ENCODE measurements at regions not wholly inside any gene's neighbourhood (a gene's known extent, or its start where the extent isn't known, plus 50 kb on each side); places are given as distances from the start of the nearest gene placed in this dataset.

DNA sequence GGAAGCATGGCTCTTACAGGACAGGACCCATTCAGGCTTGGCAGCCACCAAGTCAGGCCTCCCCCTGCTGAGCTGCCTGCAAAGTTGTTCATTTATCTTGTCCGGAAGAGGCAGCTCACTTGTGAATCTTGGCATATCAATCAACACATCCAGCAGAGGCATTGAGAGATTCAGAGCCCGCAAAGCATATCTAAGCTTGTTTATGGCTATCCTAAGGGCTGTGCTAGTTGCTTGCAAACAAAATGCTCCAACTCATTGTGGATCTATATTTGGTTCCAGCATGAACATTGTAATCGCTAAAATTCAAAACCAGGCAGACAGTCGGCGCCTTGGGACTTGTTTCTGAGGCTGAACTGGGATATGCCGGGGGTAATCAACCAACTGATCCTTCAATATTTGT, 106.1 kb downstream of the UNC5CL start:
- Histone ChIP-seq H2BK12ac (ENCODE audit: low read depth, low read length) (no peak overlapping the region), H3K4me2 (ENCODE audit: insufficient read depth in 1 of 2, low read depth in 2 of 2, low read length in 2 of 2) (no peak overlapping the region), H2BK20ac (ENCODE audit: low read length) (no peak overlapping the region), H3K9ac (replicated peaks in 1 of 4; ENCODE audit: extremely low read depth in 1 of 4, low read depth in 3 of 4, low read length in 3 of 4) (no peak overlapping the region), H4K8ac (ENCODE audit: extremely low read depth, insufficient read depth, low read length) (no peak overlapping the region), H2AK5ac (ENCODE audit: low read depth, low read length) (no peak overlapping the region), H3K23ac (ENCODE audit: insufficient read length) (no peak overlapping the region), H4K91ac (replicated peaks; ENCODE audit: insufficient read length, low read length) (no peak overlapping the region), H4K20me1 (replicated peaks in 1 of 2; ENCODE audit: control insufficient read depth in 1 of 2, insufficient read depth in 2 of 2, low read length in 2 of 2) (no peaks in the 10 kb centered on the region), H2BK120ac (replicated peaks; ENCODE audit: low read depth, low read length) (no peak overlapping the region), H3K4me1 (replicated peaks in 1 of 4; ENCODE audit: control insufficient read depth in 3 of 4, insufficient read depth in 4 of 4, low read length in 3 of 4) (peaks cover 0 to 4% (median 0%) of the 10 kb centered on the region in 4 experiments; a peak in 2 of 7 replicates), H3K4me3 (ENCODE audit: extremely low read depth in 1 of 4, insufficient read depth in 2 of 4, low read depth in 3 of 4, low read length in 4 of 4) (no peak overlapping the region), H3K36me3 (ENCODE audit: control insufficient read depth in 2 of 4, insufficient read depth in 4 of 4, low read length in 3 of 4) (no peaks in the 10 kb centered on the region), H3K56ac (replicated peaks; ENCODE audit: insufficient read length, low read depth, low read length) (no peak overlapping the region), H2BK15ac (ENCODE audit: low read length) (no peak overlapping the region), H3K18ac (ENCODE audit: extremely low read depth, low read length) (no peak overlapping the region), H3K79me2 (ENCODE audit: control insufficient read depth in 1 of 2, insufficient read depth in 2 of 2, low read length in 2 of 2) (no peaks in the 10 kb centered on the region), H3K27me3 (replicated peaks in 1 of 4; ENCODE audit: control insufficient read depth in 3 of 4, extremely low read depth in 1 of 4, insufficient read depth in 3 of 4, low read length in 3 of 4) (no peaks in the 10 kb centered on the region), H2BK5ac (ENCODE audit: low read depth, low read length) (no peak overlapping the region), H3K23me2 (ENCODE audit: low read depth, low read length) (no peaks in the 10 kb centered on the region), H3K4ac (replicated peaks; ENCODE audit: insufficient read length, low read depth, low read length) (no peak overlapping the region), H4K5ac (ENCODE audit: insufficient read length, low read depth, low read length) (no peak overlapping the region), H2AFZ (ENCODE audit: low read length) (no peak overlapping the region), H3K79me1 (ENCODE audit: low read depth, low read length) (no peaks in the 10 kb centered on the region), H3K14ac (ENCODE audit: insufficient read length) (no peak overlapping the region), H3K9me3 (ENCODE audit: insufficient read depth in 2 of 2, low read depth in 1 of 2, low read length in 1 of 2) (no peaks in the 10 kb centered on the region), H3K27ac (ENCODE audit: low read depth, low read length) (no peak overlapping the region)
- no peak for TF ChIP-seq ZNF274 (IDR thresholded peaks at IDR 0.05; ENCODE audit: borderline replicate concordance, extremely low read depth, low read length)
- no peak for TF ChIP-seq CBX5 (IDR thresholded peaks at IDR 0.05; ENCODE audit: low read depth, low read length)
- TF ChIP-seq TAF7 (optimal IDR thresholded peaks at IDR 0.05; ENCODE audit: borderline replicate concordance, low read depth, low read length), result no peak
- TF ChIP-seq GABPA (IDR thresholded peaks at IDR 0.05; ENCODE audit: borderline replicate concordance, insufficient read depth, low read length), result no peak
- TF ChIP-seq NRF1 (IDR thresholded peaks at IDR 0.05; ENCODE audit: low read depth, low read length), result no peak
- TF ChIP-seq, protein P1, sequence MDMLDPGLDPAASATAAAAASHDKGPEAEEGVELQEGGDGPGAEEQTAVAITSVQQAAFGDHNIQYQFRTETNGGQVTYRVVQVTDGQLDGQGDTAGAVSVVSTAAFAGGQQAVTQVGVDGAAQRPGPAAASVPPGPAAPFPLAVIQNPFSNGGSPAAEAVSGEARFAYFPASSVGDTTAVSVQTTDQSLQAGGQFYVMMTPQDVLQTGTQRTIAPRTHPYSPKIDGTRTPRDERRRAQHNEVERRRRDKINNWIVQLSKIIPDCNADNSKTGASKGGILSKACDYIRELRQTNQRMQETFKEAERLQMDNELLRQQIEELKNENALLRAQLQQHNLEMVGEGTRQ (IDR thresholded peaks at IDR 0.05; ENCODE audit: low read length), result no peak
- ChIA-PET CTCF (ENCODE audit: partially characterized antibody) (interaction anchor here (1.5 to 1.6 kb wide), 2 partner anchors 11 to 96 kb away, joined by 3 to 4 read pairs; no protein-coding TSS in a partner anchor), POLR2A (ENCODE audit: partially characterized antibody) (interaction anchor here (1.3 kb wide), 1 partner anchor 95 kb away, joined by 4 read pairs; no protein-coding TSS in a partner anchor)
- DNase-seq (ENCODE audit: low read depth in 1 of 2, low spot score in 2 of 2) (no peak), FAIRE-seq (no peak)
- WGBS, 2 experiments (ENCODE audit: extremely low coverage in 1 of 2, insufficient coverage in 1 of 2, insufficient read length in 1 of 2, insufficient replicate concordance in 2 of 2, low coverage in 1 of 2, low lambda C conversion rate in 2 of 2, missing lambda C conversion rate in 1 of 2), result 95% methylated on average over 6 of the region's 6 CpGs; no CpG with 5 or more reads in 1 of the 2 experiments
